Ovary (tissue), 7 donors: ENCODE measurements at regions not wholly inside any gene's neighbourhood (a gene's known extent, or its start where the extent isn't known, plus 50 kb on each side); places are given as distances from the start of the nearest gene placed in this dataset.

Source experiments
- DNase-seq, 5 donors: peaks; one replicate each; pipeline ENCODE4 v3.0.0-alpha.2; 2019 to 2020
- H3K27ac ChIP-seq, 2 donors: fragments of 200-600 bp; one replicate each; pipeline versions ENCODE4 v1.5.1 to v1.8.0; 2019 to 2022
- H3K27me3 ChIP-seq: fragments of 200-600 bp; one replicate; pipeline ENCODE4 v1.8.0; 2022
- H3K36me3 ChIP-seq: fragments of 200-600 bp; sonication (generic); one replicate; pipeline ENCODE4 v1.5.1; 2019
- H3K4me1 ChIP-seq: one replicate; pipeline ENCODE4 v1.8.1; 2013; ENCODE audit warnings: mild to moderate bottlenecking, moderate library complexity; ENCODE audit not compliant: insufficient read depth
- H3K4me3 ChIP-seq: fragments of 200-600 bp; sonication (generic); one replicate; pipeline ENCODE4 v1.5.1; 2017
- H3K9me3 ChIP-seq, 2 donors: fragments of 200-600 bp in 1 of 2; sonication (generic) in 1 of 2; one replicate each; pipeline versions ENCODE4 v1.5.1 to v1.8.1; 2013 to 2019; ENCODE audit warnings: mild to moderate bottlenecking in 1 of 2, moderate library complexity in 1 of 2
- EP300 ChIP-seq: sonication (generic); formaldehyde crosslinking; IDR thresholded peaks from one replicate; pipeline ENCODE4 v1.6.1; 2017; ENCODE audit warnings: antibody characterized with exemption
- POLR2A ChIP-seq: fragments of 450-650 bp; IDR thresholded peaks from one replicate; pipeline ENCODE4 v1.6.1; 2017; ENCODE audit warnings: antibody characterized with exemption, mild to moderate bottlenecking, moderate library complexity
- WGBS, 3 donors: extraction: QIAGEN DNeasy Blood & Tissue Kit in 1 of 3; methylation state at CpG; one replicate each; pipeline versions ENCODE4 v1.1.5 to v1.1.7; 2013 to 2017; 5-methylcytosine and 5-hydroxymethylcytosine counted together
- intact Hi-C, 4 donors: fragments of 100-400 bp; cut with DNase I; formaldehyde crosslinking; loops; one replicate each; pipeline versions ENCODE4 v1.11.0 to v1.15.1; 2022 to 2023
- TF ChIP-seq, protein P1 (sequence below), 3 donors: fragments of 450-650 bp in 2 of 3; fragments of 200-600 bp in 1 of 3; IDR thresholded peaks; one replicate each; pipeline versions ENCODE4 v1.5.1 to v1.8.0; 2016 to 2022; ENCODE audit warnings: antibody characterized with exemption in 3 of 3, mild to moderate bottlenecking in 1 of 3
- donor health status: DM: no; HTN: no; CAD: no; lungs with moderate emphysema.
- donor health status: DM: no; HTN: no; CAD: no.
- donor health status: Bipolar disorder and iron deficiency.
- donor health status: DM: no; HTN: no; CAD: no.
- donor health status: DM: yes; HTN: yes; CAD: no.

DNA sequence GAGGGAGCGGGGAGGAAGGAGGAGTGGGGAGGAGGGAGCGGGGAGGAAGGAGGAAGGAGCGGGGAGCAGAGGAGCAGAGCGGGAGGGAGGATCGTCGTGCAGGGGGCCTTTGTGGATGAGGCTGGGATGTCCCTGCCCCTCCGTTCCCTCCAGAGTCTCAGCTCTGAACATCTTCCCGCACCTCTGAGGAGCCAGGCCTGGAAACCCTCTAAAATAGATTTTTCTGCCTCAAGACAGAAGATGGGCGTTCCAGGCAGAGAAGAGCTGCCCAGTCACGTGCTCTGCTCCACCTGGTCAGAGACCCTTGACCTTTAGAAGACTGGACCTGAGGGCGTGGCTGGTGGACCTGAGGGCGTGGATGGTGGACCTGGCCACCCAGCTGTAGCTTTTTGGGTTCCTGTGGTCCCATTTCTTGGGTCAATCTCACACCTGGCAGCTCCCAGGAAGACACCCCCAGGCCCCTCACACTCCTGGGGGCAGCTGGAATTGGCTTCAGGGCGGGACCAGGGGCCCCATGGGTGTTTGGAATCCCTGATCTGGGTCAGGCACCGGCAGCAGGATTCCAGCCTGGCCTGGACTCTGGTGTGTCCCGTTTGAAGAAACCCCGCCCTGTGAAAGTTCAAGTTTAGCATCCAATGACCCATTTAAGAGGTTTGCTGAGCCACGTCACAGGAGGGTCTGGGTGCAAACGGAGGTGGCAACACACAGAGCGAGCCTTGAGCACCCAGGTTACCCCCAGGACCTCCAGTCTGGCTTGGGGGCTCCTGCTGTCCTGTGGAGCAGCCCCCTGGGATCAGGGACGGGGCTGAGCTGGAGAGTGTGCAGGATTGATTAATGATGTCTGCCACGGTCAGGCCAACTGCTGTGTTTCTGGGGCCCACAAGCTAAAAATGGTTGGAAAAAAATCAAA lies 96.9 kb upstream of the BHLHE23 start:
- H3K36me3 ChIP-seq = no peaks in the 10 kb centered on the region
- peaks cover 1% of the 10 kb centered on the region for H3K4me1 ChIP-seq
- no peaks in the 10 kb centered on the region for H3K27me3 ChIP-seq
- intact Hi-C loops = no loop called here
- TF ChIP-seq EP300 (no peak), POLR2A (no peak)
- TF ChIP-seq, protein P1, sequence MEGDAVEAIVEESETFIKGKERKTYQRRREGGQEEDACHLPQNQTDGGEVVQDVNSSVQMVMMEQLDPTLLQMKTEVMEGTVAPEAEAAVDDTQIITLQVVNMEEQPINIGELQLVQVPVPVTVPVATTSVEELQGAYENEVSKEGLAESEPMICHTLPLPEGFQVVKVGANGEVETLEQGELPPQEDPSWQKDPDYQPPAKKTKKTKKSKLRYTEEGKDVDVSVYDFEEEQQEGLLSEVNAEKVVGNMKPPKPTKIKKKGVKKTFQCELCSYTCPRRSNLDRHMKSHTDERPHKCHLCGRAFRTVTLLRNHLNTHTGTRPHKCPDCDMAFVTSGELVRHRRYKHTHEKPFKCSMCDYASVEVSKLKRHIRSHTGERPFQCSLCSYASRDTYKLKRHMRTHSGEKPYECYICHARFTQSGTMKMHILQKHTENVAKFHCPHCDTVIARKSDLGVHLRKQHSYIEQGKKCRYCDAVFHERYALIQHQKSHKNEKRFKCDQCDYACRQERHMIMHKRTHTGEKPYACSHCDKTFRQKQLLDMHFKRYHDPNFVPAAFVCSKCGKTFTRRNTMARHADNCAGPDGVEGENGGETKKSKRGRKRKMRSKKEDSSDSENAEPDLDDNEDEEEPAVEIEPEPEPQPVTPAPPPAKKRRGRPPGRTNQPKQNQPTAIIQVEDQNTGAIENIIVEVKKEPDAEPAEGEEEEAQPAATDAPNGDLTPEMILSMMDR (IDR thresholded peaks at IDR 0.05) = no peak
- WGBS, 3 donors = 62 to 67% (median 64%) methylated on average over 21 of the region's 21 CpGs
- no peak overlapping the region for H3K27ac ChIP-seq
- no peaks in the 10 kb centered on the region for H3K9me3 ChIP-seq
- no peak overlapping the region for H3K4me3 ChIP-seq
- DNase-seq = no peak

DNA sequence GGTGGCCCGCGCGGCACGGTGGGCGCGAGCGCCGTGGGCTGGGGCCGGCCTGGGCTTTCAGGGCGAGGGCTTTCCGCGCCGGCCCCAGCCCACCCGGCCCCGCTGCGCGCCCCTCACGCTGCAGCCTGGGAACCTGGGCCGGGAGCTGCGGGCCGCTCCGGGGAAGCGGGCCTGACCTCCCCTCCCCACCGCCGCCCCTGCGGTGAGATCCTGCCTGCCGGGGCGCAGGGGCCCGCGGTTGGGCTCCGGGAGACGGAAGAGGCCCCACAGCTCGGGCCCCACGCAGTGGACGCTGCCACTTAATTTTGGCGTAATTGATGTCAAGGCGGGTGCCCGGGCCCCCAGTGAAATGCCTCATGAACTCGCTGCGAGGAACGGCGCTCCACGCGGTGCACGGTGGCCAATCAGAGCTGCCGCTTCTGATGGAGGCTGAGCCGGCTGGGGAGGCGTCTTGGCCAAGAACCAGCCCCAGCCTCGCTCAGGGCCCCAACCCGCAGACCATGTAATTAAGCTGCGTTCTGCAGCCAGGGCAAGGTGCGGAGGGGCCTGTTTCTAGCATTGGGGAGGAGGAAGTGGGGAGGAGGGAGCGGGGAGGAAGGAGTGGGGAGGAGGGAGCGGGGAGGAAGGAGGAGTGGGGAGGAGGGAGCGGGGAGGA lies 96.1 kb upstream of the BHLHE23 start:
- no peak for TF ChIP-seq EP300
- TF ChIP-seq POLR2A = no peak
- TF ChIP-seq, protein P1 (IDR thresholded peaks at IDR 0.05) = no peak
- Histone ChIP-seq H3K9me3 (no peaks in the 10 kb centered on the region), H3K4me3 (peak overlapping the region; percentile 47), H3K27ac (no peak overlapping the region), H3K4me1 (peaks cover 1% of the 10 kb centered on the region), H3K36me3 (no peaks in the 10 kb centered on the region), H3K27me3 (no peaks in the 10 kb centered on the region)
- WGBS, 3 donors = 3 to 7% (median 3%) methylated on average over 28 to 55 of the region's 55 CpGs
- intact Hi-C loops = no loop called here
- DNase-seq = no peak

DNA sequence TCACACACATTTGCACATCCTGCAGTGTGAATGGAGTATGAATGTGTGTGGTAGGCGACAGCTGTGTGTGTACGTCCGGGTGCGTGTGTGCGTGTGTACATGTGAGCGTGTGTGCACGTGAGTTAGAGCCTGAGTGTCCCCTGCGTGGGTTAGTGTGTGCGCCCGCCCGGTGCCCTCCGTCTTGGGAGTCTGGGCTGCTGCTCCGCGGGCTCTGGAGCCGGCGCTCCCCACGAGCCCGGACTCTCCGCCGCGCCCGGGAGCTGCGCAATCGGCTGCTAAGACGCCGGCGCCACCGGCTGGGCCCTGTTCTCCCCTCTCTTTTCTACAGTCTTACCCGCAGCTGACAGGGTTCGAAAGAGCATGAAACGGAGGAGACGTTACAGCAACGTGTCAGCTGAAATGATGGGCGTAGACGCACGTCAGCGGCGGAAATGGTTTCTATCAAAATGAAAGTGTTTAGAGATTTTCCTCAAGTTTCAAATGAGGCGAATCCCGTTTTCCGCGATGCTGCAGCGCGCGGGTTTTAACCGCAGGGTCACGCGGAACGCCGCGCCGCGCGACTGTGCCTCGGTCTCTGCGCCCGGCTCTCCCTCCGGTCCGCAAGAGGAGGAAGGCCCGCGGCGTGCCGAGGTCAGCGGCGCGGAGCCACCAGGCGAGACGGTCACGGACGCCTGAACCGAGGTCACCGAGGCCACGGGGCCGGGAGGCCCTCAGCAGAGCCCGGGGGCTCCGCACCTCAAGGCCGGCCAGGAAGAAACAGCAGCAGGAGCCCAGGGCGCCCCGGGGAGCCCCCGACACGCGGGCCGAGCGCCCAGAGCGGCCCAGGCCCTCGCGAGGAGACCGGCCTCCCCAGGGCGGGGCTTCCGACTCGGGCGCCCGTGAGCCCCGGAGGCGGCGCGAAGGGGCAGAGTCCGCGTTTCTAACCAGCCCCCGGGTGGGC lies 95.3 kb upstream of the BHLHE23 start:
- H3K27ac ChIP-seq = no peak overlapping the region
- WGBS, 3 donors = 0 to 1% (median 0%) methylated on average over 76 to 100 of the region's 100 CpGs
- peak overlapping the region; percentile 47 for H3K4me3 ChIP-seq
- H3K4me1 ChIP-seq = peaks cover 1% of the 10 kb centered on the region
- no peaks in the 10 kb centered on the region for H3K9me3 ChIP-seq
- peak in 4 of 5 donors; percentile 18 to 45 (median 30) for DNase-seq
- no peaks in the 10 kb centered on the region for H3K27me3 ChIP-seq
- H3K36me3 ChIP-seq = no peaks in the 10 kb centered on the region
- intact Hi-C loops = no loop called here
- TF ChIP-seq POLR2A (no peak), EP300 (no peak)
- TF ChIP-seq, protein P1 (IDR thresholded peaks at IDR 0.05) = no peak
